Stomach (tissue), 4 donors: ENCODE measurements at regions not wholly inside any gene's neighbourhood (a gene's known extent, or its start where the extent isn't known, plus 50 kb on each side); places are given as distances from the start of the nearest gene placed in this dataset.

Source experiments
- POLR2A ChIP-seq, 4 donors: fragments of 450-650 bp; IDR thresholded peaks; one replicate each; pipeline ENCODE4 v1.6.1; 2016; ENCODE audit warnings: antibody characterized with exemption in 4 of 4, control low read depth in 2 of 4, mild to moderate bottlenecking in 1 of 4, moderate library complexity in 1 of 4
- POLR2AphosphoS5 ChIP-seq, 3 donors: sonication (generic); formaldehyde crosslinking; IDR thresholded peaks; one replicate each; pipeline ENCODE4 v1.6.1; 2016; ENCODE audit warnings: antibody characterized with exemption in 3 of 3
- TF ChIP-seq, protein P1 (sequence below), 7 experiments: fragments of 450-650 bp in 4 of 7; fragments of 200-600 bp in 3 of 7; sonication (generic) in 3 of 7; IDR thresholded peaks; one replicate each; pipeline ENCODE4 v1.5.1; 2016 to 2019; ENCODE audit warnings: antibody characterized with exemption in 7 of 7, control low read depth in 2 of 7, mild to moderate bottlenecking in 1 of 7

DNA sequence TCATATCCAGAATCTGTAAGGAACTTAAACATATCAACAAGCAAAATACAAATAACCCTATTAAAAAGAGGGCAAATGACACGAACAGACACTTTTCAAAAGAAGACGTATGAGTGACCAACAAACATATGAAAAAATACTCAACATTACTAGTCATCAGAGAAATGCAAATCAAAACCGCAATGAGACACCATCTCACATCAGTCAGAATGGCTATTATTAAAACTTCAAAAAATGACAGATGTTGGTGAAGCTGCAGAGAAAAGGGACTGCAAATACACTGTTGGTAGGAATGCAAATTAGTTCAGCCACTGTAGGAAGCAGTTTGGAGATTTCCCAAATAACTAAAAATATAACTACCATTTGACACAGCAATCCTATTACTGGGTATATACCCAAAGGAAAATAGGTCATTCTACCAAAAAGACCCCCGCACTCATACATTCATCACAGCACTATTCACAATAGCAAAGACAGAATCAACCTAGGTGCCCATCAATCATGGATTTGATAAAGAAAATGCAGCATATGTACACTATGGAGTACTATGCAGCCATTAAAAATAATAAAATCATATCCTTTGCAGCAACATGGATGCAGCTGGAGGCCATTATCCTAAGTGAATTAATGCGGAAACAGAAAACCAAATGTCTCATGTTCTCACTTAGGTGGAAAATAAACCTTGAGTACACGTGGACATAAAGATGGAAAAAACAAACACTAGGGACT is 230.1 kb upstream of the RAB4A start:
- TF ChIP-seq, protein P1, sequence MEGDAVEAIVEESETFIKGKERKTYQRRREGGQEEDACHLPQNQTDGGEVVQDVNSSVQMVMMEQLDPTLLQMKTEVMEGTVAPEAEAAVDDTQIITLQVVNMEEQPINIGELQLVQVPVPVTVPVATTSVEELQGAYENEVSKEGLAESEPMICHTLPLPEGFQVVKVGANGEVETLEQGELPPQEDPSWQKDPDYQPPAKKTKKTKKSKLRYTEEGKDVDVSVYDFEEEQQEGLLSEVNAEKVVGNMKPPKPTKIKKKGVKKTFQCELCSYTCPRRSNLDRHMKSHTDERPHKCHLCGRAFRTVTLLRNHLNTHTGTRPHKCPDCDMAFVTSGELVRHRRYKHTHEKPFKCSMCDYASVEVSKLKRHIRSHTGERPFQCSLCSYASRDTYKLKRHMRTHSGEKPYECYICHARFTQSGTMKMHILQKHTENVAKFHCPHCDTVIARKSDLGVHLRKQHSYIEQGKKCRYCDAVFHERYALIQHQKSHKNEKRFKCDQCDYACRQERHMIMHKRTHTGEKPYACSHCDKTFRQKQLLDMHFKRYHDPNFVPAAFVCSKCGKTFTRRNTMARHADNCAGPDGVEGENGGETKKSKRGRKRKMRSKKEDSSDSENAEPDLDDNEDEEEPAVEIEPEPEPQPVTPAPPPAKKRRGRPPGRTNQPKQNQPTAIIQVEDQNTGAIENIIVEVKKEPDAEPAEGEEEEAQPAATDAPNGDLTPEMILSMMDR (IDR thresholded peaks at IDR 0.05) = no peak
- no peak for TF ChIP-seq POLR2AphosphoS5 (IDR thresholded peaks at IDR 0.05)
- TF ChIP-seq POLR2A (IDR thresholded peaks at IDR 0.05) = no peak
